Neuronal stem cell (in vitro differentiated cells): ENCODE measurements at regions not wholly inside any gene's neighbourhood (a gene's known extent, or its start where the extent isn't known, plus 50 kb on each side); places are given as distances from the start of the nearest gene placed in this dataset.

Experiments used
- DNase-seq: peaks from one replicate; pipeline ENCODE4 v3.0.0-alpha.2; 2013; ENCODE audit warnings: low spot score
- H2AFZ ChIP-seq: one replicate; pipeline ENCODE4 v1.6.1; 2013; ENCODE audit warnings: mild to moderate bottlenecking, low read length, inconsistent platforms
- H2AK5ac ChIP-seq: 2 replicates; pipeline ENCODE4 v1.6.1; 2013; ENCODE audit warnings: low read depth, mild to moderate bottlenecking, inconsistent platforms, low read length, moderate library complexity, mixed read lengths
- H2BK120ac ChIP-seq: 2 replicates; pipeline ENCODE4 v1.6.1; 2013; ENCODE audit warnings: low read depth, mild to moderate bottlenecking, inconsistent platforms, low read length, moderate library complexity, mixed read lengths
- H2BK12ac ChIP-seq: one replicate; pipeline ENCODE4 v1.6.1; 2013; ENCODE audit warnings: low read length, inconsistent platforms
- H2BK15ac ChIP-seq: 2 replicates; pipeline ENCODE4 v1.6.1; 2013; ENCODE audit warnings: mild to moderate bottlenecking, low read length, inconsistent platforms, mixed read lengths
- H2BK5ac ChIP-seq: one replicate; pipeline ENCODE4 v1.6.1; 2013; ENCODE audit warnings: inconsistent platforms, mild to moderate bottlenecking, low read length, moderate library complexity
- H3K14ac ChIP-seq: one replicate; pipeline ENCODE4 v1.6.1; 2013; ENCODE audit warnings: low read length, inconsistent platforms
- H3K18ac ChIP-seq: 2 replicates; pipeline ENCODE4 v1.6.1; 2013; ENCODE audit warnings: low read length, inconsistent platforms
- H3K23ac ChIP-seq: 2 replicates; pipeline ENCODE4 v1.6.1; 2013; ENCODE audit warnings: low read depth, mild to moderate bottlenecking, mixed read lengths, low read length, inconsistent platforms; ENCODE audit not compliant: poor library complexity
- H3K27ac ChIP-seq: replicated peaks from 3 replicates; pipeline ENCODE4 v1.5.1; 2013; ENCODE audit warnings: low read length, inconsistent platforms
- H3K27me3 ChIP-seq, 3 experiments: 2 replicates each; pipeline ENCODE4 v1.6.1; 2013; ENCODE audit warnings: low read length in 3 of 3, mild to moderate bottlenecking in 2 of 3, inconsistent platforms in 1 of 3, low read depth in 1 of 3, mixed read lengths in 1 of 3, moderate library complexity in 1 of 3; ENCODE audit not compliant: control insufficient read depth in 3 of 3, insufficient read depth in 3 of 3
- H3K36me3 ChIP-seq, 2 donors: replicated peaks in 1 of 2; 2 replicates each; pipeline ENCODE4 v1.6.1; 2013; ENCODE audit warnings: low read length in 2 of 2; ENCODE audit not compliant: control insufficient read depth in 2 of 2, insufficient read depth in 2 of 2
- H3K4ac ChIP-seq: 2 replicates; pipeline ENCODE4 v1.6.1; 2013; ENCODE audit warnings: inconsistent platforms, mild to moderate bottlenecking, low read length, moderate library complexity
- H3K4me1 ChIP-seq, 2 donors: 1 replicate in 1 of 2; 2 replicates in 1 of 2; pipeline ENCODE4 v1.6.1; 2013; ENCODE audit warnings: low read length in 2 of 2, low read depth in 1 of 2; ENCODE audit not compliant: control insufficient read depth in 2 of 2, insufficient read depth in 1 of 2
- H3K4me2 ChIP-seq: one replicate; pipeline ENCODE4 v1.6.1; 2013; ENCODE audit warnings: mild to moderate bottlenecking, low read length, inconsistent platforms; ENCODE audit not compliant: insufficient read depth, poor library complexity, severe bottlenecking
- H3K4me3 ChIP-seq, 2 donors: 2 replicates each; pipeline ENCODE4 v1.5.1; 2013; ENCODE audit warnings: low read length in 2 of 2, mild to moderate bottlenecking in 2 of 2, inconsistent platforms in 1 of 2, moderate library complexity in 1 of 2
- H3K79me1 ChIP-seq: one replicate; pipeline ENCODE4 v1.6.1; 2013; ENCODE audit warnings: low read depth, mild to moderate bottlenecking, inconsistent platforms, low read length, moderate library complexity
- H3K9ac ChIP-seq: one replicate; pipeline ENCODE4 v1.6.1; 2013; ENCODE audit warnings: mild to moderate bottlenecking, low read depth, low read length, inconsistent platforms; ENCODE audit not compliant: poor library complexity
- H3K9me3 ChIP-seq, 2 donors: replicated peaks in 1 of 2; 2 replicates each; pipeline versions ENCODE3 to v1.6.1; 2013; ENCODE audit warnings: low read length in 2 of 2, mild to moderate bottlenecking in 2 of 2, inconsistent platforms in 1 of 2, low read depth in 1 of 2, mixed read lengths in 1 of 2, moderate library complexity in 1 of 2; ENCODE audit not compliant: control insufficient read depth in 2 of 2, insufficient read depth in 1 of 2
- H4K8ac ChIP-seq: one replicate; pipeline ENCODE4 v1.6.1; 2013; ENCODE audit warnings: low read depth, mild to moderate bottlenecking, inconsistent platforms, low read length, moderate library complexity
- H4K91ac ChIP-seq: one replicate; pipeline ENCODE4 v1.6.1; 2013; ENCODE audit warnings: low read length, low read depth, mild to moderate bottlenecking, inconsistent platforms; ENCODE audit not compliant: poor library complexity
- WGBS, 2 donors: extraction: QIAGEN DNeasy Blood & Tissue Kit; methylation state at CpG; one replicate each; pipeline ENCODE4 v1.1.7; 2013; ENCODE audit warnings: missing lambda C conversion rate in 2 of 2, mixed read lengths in 1 of 2; ENCODE audit not compliant: insufficient read length in 2 of 2, insufficient replicate concordance in 1 of 2; ENCODE audit errors: extremely low coverage in 2 of 2; 5-methylcytosine and 5-hydroxymethylcytosine counted together

DNA sequence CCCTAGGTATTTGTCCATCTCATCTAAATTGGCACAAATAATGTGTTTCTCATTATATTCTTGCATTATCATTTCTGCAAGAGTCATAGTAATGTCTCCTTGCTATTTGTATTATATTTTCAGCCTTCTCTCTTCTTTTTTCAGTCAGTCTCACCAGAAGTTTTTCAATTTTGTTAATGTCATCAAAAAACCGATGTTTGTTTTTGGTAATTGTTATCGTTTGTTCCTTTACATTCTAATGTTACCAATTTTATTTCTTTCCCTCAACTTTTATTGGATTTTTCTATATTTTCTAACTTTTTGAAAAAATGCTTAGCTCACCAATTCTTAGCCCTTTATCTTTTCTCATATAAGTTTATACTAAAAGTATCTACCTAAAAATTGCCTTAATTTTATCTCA lies 82.2 kb upstream of the NRSN1 start:
- H3K18ac ChIP-seq: no peak overlapping the region
- no peak for DNase-seq
- no peak overlapping the region for H2BK5ac ChIP-seq
- no peak overlapping the region for H3K27ac ChIP-seq
- H4K91ac ChIP-seq: no peak overlapping the region
- H3K4me1 ChIP-seq: no peaks in the 10 kb centered on the region
- H3K79me1 ChIP-seq: no peaks in the 10 kb centered on the region
- no peak overlapping the region for H3K4ac ChIP-seq
- no peak overlapping the region for H2AK5ac ChIP-seq
- no peak overlapping the region for H3K4me2 ChIP-seq
- H3K36me3 ChIP-seq: no peaks in the 10 kb centered on the region
- H3K14ac ChIP-seq: no peak overlapping the region
- H3K27me3 ChIP-seq: no peaks in the 10 kb centered on the region
- no peak overlapping the region for H2BK12ac ChIP-seq
- no peak overlapping the region for H2BK120ac ChIP-seq
- H2BK15ac ChIP-seq: no peak overlapping the region
- no peak overlapping the region for H4K8ac ChIP-seq
- no peaks in the 10 kb centered on the region for H3K9me3 ChIP-seq
- H3K9ac ChIP-seq: no peak overlapping the region
- H3K23ac ChIP-seq: no peak overlapping the region
- no peak overlapping the region for H2AFZ ChIP-seq
- WGBS, 2 donors: no CpG with 5 or more reads among the region's 2 CpGs
- no peak overlapping the region for H3K4me3 ChIP-seq

GRCh38 chr6:24051942-24052589 lies 73.9 kb upstream of the NRSN1 start:
- Histone ChIP-seq H3K79me1 (no peaks in the 10 kb centered on the region), H3K23ac (no peak overlapping the region), H2BK5ac (no peak overlapping the region), H3K9me3 (no peaks in the 10 kb centered on the region), H3K18ac (no peak overlapping the region), H3K4ac (no peak overlapping the region), H3K4me1 (no peaks in the 10 kb centered on the region), H3K9ac (no peak overlapping the region), H4K8ac (no peak overlapping the region), H3K4me2 (no peak overlapping the region), H3K4me3 (no peak overlapping the region), H2BK12ac (no peak overlapping the region), H3K27me3 (no peaks in the 10 kb centered on the region), H2AK5ac (no peak overlapping the region), H2BK15ac (no peak overlapping the region), H2BK120ac (no peak overlapping the region), H3K14ac (no peak overlapping the region), H3K27ac (no peak overlapping the region), H4K91ac (no peak overlapping the region), H2AFZ (peak overlapping the region; percentile 50), H3K36me3 (no peaks in the 10 kb centered on the region)
- no peak for DNase-seq
- WGBS, 2 donors: no CpG with 5 or more reads among the region's 4 CpGs

GRCh38 chr6:24052590-24052961 lies 73.4 kb upstream of the NRSN1 start:
- Histone ChIP-seq H4K91ac (no peak overlapping the region), H2BK15ac (no peak overlapping the region), H2BK120ac (no peak overlapping the region), H4K8ac (no peak overlapping the region), H3K36me3 (no peaks in the 10 kb centered on the region), H3K27ac (no peak overlapping the region), H3K27me3 (no peaks in the 10 kb centered on the region), H3K4me2 (no peak overlapping the region), H2BK5ac (no peak overlapping the region), H2AK5ac (no peak overlapping the region), H3K4me1 (no peaks in the 10 kb centered on the region), H3K4ac (no peak overlapping the region), H2AFZ (peak overlapping the region; percentile 50), H3K4me3 (no peak overlapping the region), H3K79me1 (no peaks in the 10 kb centered on the region), H3K23ac (no peak overlapping the region), H3K18ac (no peak overlapping the region), H2BK12ac (no peak overlapping the region), H3K9ac (no peak overlapping the region), H3K14ac (no peak overlapping the region), H3K9me3 (no peaks in the 10 kb centered on the region)
- WGBS, 2 donors: no CpG with 5 or more reads among the region's 4 CpGs
- DNase-seq: no peak

GRCh38 chr6:24053057-24053456 lies 73.0 kb upstream of the NRSN1 start:
- Histone ChIP-seq H3K79me1 (no peaks in the 10 kb centered on the region), H3K36me3 (no peaks in the 10 kb centered on the region), H3K9ac (no peak overlapping the region), H3K9me3 (no peaks in the 10 kb centered on the region), H2AK5ac (no peak overlapping the region), H4K91ac (no peak overlapping the region), H2BK12ac (no peak overlapping the region), H2BK15ac (no peak overlapping the region), H3K23ac (no peak overlapping the region), H3K14ac (no peak overlapping the region), H3K4me1 (no peaks in the 10 kb centered on the region), H3K27me3 (no peaks in the 10 kb centered on the region), H3K27ac (no peak overlapping the region), H3K18ac (no peak overlapping the region), H3K4me3 (no peak overlapping the region), H3K4me2 (no peak overlapping the region), H2BK5ac (no peak overlapping the region), H2AFZ (peak overlapping the region; percentile 50), H4K8ac (no peak overlapping the region), H3K4ac (no peak overlapping the region), H2BK120ac (no peak overlapping the region)
- no CpG with 5 or more reads among the region's 1 CpG for WGBS, 2 donors
- DNase-seq: no peak
